Epithelial cell of esophagus (primary cell): ENCODE measurements at regions not wholly inside any gene's neighbourhood (a gene's known extent, or its start where the extent isn't known, plus 50 kb on each side); places are given as distances from the start of the nearest gene placed in this dataset.

Experiments
- DNase-seq: peaks from one replicate; pipeline ENCODE4 v3.0.0; 2010; ENCODE audit warnings: low read depth
- H3K4me3 ChIP-seq: 2 replicates; pipeline ENCODE4 v1.5.1; 2011; ENCODE audit warnings: mild to moderate bottlenecking, low read length, control low read depth
- TF ChIP-seq, protein P1 (sequence below): IDR thresholded peaks from 2 replicates; pipeline ENCODE4 v1.5.1; 2011; ENCODE audit warnings: low read depth, mild to moderate bottlenecking, low read length, control low read depth, inconsistent platforms; ENCODE audit not compliant: insufficient read depth; ENCODE audit errors: missing control alignments

DNA sequence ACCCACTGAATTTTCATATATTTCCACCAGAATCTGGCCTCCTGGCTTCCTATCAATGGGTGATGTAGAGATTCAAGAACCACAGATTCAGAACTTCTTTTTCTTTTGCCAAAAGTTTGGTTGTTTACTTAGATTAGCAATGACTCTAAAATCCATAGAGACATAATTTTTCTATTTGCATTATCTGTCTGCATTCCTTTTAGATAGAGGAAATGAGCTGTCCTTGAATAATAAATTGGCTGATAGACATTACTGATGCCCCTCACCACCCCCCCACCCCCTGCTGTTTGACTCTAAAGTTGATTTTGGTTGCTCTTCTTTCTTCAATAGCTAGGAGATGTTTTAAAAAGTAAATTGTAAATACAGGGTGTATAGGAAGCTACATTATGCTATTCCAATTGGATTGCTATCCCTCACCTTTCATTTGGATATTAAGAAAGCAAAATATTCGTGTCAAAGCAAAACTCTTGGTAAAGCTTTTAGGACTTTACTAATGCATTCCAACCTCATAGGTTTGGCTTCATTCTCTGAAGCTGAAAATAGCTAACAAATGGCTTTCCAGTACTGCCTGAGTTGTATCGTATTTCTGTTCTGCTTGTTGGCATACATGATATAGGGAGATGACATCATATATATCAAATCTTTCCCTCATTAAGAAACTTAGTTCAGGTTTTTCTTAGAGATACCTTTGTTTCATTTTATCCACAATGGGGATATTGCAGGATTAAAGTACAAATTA, 606.0 kb downstream of the ARL4A start:
- TF ChIP-seq, protein P1, sequence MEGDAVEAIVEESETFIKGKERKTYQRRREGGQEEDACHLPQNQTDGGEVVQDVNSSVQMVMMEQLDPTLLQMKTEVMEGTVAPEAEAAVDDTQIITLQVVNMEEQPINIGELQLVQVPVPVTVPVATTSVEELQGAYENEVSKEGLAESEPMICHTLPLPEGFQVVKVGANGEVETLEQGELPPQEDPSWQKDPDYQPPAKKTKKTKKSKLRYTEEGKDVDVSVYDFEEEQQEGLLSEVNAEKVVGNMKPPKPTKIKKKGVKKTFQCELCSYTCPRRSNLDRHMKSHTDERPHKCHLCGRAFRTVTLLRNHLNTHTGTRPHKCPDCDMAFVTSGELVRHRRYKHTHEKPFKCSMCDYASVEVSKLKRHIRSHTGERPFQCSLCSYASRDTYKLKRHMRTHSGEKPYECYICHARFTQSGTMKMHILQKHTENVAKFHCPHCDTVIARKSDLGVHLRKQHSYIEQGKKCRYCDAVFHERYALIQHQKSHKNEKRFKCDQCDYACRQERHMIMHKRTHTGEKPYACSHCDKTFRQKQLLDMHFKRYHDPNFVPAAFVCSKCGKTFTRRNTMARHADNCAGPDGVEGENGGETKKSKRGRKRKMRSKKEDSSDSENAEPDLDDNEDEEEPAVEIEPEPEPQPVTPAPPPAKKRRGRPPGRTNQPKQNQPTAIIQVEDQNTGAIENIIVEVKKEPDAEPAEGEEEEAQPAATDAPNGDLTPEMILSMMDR, result no peak
- H3K4me3 ChIP-seq, result no peak overlapping the region
- no peak for DNase-seq

DNA sequence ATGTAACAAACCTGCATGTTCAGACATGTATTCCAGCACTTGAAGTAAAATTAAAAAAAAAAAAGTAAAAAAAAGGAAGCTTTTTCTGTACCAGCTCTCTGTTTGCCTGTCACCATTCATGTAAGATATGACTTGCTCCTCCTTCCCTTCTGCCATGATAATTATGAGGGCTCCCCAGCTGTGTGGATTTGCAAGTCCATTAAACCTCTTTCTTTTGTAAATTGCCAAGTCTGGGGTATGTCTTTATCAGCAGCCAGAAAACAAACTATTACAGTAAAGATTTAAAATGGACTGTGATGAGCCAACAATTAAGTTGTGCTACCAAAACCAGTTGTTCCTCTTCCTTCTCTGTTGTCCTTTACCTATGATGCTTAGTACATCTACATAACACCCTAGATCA, 619.6 kb downstream of the ARL4A start:
- DNase-seq, result no peak
- no peak overlapping the region for H3K4me3 ChIP-seq
- TF ChIP-seq, protein P1, result no peak

DNA sequence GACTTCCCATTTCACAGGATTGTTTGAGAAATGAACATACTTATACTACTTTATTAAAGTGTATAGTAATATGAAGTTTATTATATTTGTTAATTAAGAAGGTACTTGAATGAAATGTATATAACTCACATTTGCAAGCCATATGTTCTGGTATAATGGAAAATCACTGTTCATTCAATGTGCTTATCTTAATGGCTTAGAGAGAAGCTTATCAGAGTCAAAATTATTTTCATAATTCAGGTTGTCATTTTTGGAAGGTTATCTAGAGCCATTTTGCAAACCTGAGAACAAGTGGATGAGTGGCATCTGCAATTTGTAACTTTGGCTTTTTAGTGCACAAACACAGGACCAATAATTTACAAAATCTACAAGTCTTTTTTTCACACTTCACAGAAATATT, 621.0 kb downstream of the ARL4A start:
- TF ChIP-seq, protein P1, result no peak
- H3K4me3 ChIP-seq, result no peak overlapping the region
- DNase-seq, result no peak

DNA sequence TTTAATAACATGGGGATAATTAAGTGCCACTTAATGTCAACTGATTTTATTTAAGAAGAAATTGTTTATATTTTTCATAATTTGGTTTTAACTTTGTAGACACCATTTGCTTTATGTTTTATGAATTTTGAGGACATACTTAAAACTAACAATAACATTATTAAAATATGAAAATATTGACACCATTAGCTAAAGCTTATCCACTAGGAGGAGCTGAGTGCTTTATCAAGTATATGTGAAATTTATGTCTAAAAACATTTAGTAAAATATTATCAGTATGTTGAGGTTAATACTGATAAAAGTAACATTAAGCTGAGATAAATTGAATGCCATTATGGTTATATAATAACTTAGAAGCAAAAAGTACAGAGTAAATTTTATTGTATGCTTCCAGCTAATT, 622.1 kb downstream of the ARL4A start:
- TF ChIP-seq, protein P1, result no peak
- DNase-seq, result no peak
- no peak overlapping the region for H3K4me3 ChIP-seq

DNA sequence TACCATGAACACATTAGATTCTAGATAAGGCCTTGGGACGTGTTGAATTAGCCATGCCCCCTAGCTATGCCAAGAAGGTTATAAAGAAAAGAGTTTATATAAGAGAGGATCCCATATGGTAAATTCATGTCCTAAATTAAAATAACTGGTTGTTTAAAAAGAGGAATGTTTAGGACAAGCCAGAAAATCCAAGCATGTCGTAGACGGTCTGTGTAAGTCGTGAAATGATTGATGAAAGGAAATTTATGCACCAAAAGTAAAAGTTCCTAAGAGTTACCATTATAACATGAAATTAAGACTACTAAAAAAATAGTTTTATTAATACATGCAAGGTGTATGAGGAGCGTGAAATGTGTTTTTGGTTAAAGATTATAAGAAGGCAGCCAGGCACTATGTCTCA, 624.9 kb downstream of the ARL4A start:
- H3K4me3 ChIP-seq, result no peak overlapping the region
- TF ChIP-seq, protein P1, result no peak
- no peak for DNase-seq

DNA sequence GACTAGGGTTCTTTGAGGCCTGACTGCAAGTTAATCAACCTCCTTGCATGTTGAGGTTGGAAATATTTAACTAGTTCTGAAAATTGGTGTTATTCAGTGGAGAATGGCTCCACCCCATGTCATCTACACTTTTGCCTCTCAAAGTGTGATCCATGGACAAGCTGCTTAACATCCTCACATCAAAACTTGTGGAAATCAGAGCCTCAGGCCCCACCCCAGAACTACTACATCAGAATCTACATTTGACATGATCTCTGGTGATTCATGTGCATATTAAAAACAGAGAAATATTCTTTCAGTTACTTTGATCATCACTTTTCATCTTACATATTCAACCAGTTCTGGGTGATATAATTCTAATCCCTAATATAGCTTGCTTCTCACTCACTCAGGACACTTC, 632.9 kb downstream of the ARL4A start:
- TF ChIP-seq, protein P1, result no peak

DNA sequence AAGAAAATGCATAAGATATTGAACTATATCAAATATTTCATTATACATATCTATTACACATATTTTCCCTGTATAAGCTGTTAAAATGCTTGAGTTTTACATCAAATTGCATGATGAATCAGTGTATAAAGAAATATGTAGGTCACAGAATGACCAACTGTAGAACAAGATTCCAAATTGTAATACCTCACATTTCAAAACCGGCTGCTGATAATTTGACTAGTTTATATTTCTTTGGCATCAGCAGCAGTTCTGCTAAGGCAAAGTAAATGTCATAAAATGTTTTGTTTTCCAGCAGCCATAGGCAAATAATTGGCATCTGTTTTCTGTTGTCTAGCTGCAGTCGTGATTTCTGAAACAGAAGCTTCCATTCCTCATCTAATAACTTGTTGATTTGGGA, 633.9 kb downstream of the ARL4A start:
- no peak for DNase-seq
- TF ChIP-seq, protein P1, result no peak
- no peak overlapping the region for H3K4me3 ChIP-seq

More for the DNA sequence above, 632.9 kb downstream of the ARL4A start:
- H3K4me3 ChIP-seq, result no peak overlapping the region
- no peak for DNase-seq
